ENCODE measurements at regions not wholly inside any gene's neighbourhood (a gene's known extent, or its start where the extent isn't known, plus 50 kb on each side); places are given as distances from the start of the nearest gene placed in this dataset.

DNA sequence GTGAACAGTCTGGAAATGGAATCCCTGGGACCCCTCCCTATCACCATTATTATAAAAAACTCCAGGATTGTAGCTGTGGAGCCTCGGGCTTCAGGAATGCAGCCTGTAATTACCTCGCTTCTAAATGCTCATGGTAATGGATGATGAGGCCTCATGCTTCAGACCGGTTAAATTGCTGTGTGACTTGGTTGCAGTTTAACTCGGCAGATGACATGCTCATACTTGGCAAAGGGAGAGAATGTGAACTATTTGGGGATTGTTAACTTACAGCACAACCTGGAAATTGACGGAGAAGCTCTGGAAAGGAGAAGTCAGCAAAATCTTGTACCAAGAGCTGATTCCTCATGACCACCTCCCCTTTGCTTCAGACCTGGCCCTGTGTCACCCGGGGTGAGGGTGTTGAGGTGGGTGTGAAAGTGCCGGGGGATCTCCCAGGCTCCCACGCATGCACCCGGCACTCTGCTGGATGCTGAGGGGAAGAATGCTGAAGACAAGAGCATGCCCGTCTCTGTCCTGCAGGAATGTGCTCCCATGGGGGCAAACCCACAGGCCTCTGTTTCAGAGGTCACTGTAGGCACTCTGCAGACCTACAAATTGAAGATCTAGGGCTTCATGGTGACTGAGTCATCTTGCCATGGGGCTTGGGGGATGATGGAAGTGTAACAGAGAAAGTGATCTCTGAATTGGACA lies 364.8 kb downstream of the RPS6KC1 start:
- TF ChIP-seq, protein P1, sequence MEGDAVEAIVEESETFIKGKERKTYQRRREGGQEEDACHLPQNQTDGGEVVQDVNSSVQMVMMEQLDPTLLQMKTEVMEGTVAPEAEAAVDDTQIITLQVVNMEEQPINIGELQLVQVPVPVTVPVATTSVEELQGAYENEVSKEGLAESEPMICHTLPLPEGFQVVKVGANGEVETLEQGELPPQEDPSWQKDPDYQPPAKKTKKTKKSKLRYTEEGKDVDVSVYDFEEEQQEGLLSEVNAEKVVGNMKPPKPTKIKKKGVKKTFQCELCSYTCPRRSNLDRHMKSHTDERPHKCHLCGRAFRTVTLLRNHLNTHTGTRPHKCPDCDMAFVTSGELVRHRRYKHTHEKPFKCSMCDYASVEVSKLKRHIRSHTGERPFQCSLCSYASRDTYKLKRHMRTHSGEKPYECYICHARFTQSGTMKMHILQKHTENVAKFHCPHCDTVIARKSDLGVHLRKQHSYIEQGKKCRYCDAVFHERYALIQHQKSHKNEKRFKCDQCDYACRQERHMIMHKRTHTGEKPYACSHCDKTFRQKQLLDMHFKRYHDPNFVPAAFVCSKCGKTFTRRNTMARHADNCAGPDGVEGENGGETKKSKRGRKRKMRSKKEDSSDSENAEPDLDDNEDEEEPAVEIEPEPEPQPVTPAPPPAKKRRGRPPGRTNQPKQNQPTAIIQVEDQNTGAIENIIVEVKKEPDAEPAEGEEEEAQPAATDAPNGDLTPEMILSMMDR (IDR thresholded peaks at IDR 0.05; ENCODE audit: low read depth, low read length, poor library complexity, severe bottlenecking): no peak
- no peak for TF ChIP-seq EZH2phosphoT487 (IDR thresholded peaks at IDR 0.05; ENCODE audit: borderline replicate concordance, low read length)
